Right lobe of liver (tissue), 6 donors: ENCODE measurements at regions not wholly inside any gene's neighbourhood (a gene's known extent, or its start where the extent isn't known, plus 50 kb on each side); places are given as distances from the start of the nearest gene placed in this dataset.

Source experiments
- ATAC-seq, 4 donors: fragments of 200-7000 bp; cut with Tn5 transposase; one replicate each; pipeline ENCODE4 v1.9.1; 2020; ENCODE audit warnings: mild to moderate bottlenecking in 4 of 4, moderate library complexity in 4 of 4
- DNase-seq, 3 donors: peaks; one replicate each; pipeline ENCODE4 v3.0.0-alpha.2; 2020
- H3K27ac ChIP-seq, 3 donors: fragments of 200-600 bp; one replicate each; pipeline ENCODE4 v1.8.0; 2022
- H3K27me3 ChIP-seq, 2 donors: fragments of 200-600 bp; one replicate each; pipeline ENCODE4 v1.8.0; 2022
- H3K36me3 ChIP-seq, 4 donors: fragments of 200-600 bp; sonication (generic) in 1 of 4; one replicate each; pipeline versions ENCODE4 v1.5.1 to v1.8.0; 2017 to 2022; ENCODE audit warnings: control low read depth in 1 of 4
- H3K4me1 ChIP-seq, 4 donors: fragments of 200-600 bp; sonication (generic) in 1 of 4; one replicate each; pipeline versions ENCODE4 v1.5.1 to v1.8.0; 2017 to 2022; ENCODE audit warnings: control low read depth in 1 of 4
- H3K4me3 ChIP-seq, 3 donors: fragments of 200-600 bp; one replicate each; pipeline ENCODE4 v1.8.0; 2022
- H3K9me3 ChIP-seq, 4 donors: fragments of 200-600 bp; sonication (generic) in 1 of 4; one replicate each; pipeline versions ENCODE4 v1.5.1 to v1.8.0; 2017 to 2022; ENCODE audit warnings: control low read depth in 1 of 4
- POLR2A ChIP-seq: fragments of 450-650 bp; IDR thresholded peaks from one replicate; pipeline ENCODE4 v1.6.1; 2017; ENCODE audit warnings: antibody characterized with exemption, mild to moderate bottlenecking
- WGBS: methylation state at CpG from one replicate; pipeline ENCODE4 v1.1.6; 2018; ENCODE audit warnings: low coverage, low lambda C conversion rate; ENCODE audit not compliant: insufficient coverage; ENCODE audit errors: missing lambda C conversion rate; 5-methylcytosine and 5-hydroxymethylcytosine counted together
- intact Hi-C, 2 donors: fragments of 100-400 bp; cut with DNase I; formaldehyde crosslinking; loops; one replicate each; pipeline versions ENCODE4 v1.11.2 to v1.14.1; 2022
- TF ChIP-seq, protein P1 (sequence below), 4 donors: fragments of 200-600 bp in 3 of 4; fragments of 450-650 bp in 1 of 4; IDR thresholded peaks; one replicate each; pipeline versions ENCODE4 v1.5.1 to v1.8.0; 2016 to 2022; ENCODE audit warnings: antibody characterized with exemption in 4 of 4, mild to moderate bottlenecking in 2 of 4
- donor health status: DM: no; HTN: yes; CAD: no.
- donor health status: DM: no; HTN: no; CAD: no.
- donor health status: DM: no; HTN: no; CAD: no.
- donor health status: DM: no; HTN: yes; CAD: no.
- donor health status: DM: no; HTN: yes; CAD: no.

DNA sequence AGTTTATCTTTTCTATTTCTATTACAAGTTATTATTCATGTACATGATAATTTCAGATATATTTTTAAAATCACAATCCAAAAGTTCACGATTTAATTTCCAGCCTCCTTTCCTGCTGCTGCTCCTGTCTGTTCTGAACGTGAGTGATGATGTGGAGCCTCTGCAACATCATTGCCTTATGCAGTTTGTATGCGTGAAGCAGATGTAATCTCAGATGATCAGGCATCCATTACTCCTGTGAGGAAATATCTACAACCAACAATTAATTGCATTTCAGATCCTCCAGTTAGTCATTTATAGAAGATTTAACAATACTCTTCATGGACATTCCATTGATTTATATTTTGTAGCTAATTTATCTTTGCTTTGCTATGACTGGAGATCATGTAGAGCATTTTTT lies 668.7 kb upstream of the EPHA5 start:
- WGBS = 63% methylated on average over 3 of the region's 3 CpGs
- no peak overlapping the region for H3K4me3 ChIP-seq
- TF ChIP-seq POLR2A = no peak
- TF ChIP-seq, protein P1, sequence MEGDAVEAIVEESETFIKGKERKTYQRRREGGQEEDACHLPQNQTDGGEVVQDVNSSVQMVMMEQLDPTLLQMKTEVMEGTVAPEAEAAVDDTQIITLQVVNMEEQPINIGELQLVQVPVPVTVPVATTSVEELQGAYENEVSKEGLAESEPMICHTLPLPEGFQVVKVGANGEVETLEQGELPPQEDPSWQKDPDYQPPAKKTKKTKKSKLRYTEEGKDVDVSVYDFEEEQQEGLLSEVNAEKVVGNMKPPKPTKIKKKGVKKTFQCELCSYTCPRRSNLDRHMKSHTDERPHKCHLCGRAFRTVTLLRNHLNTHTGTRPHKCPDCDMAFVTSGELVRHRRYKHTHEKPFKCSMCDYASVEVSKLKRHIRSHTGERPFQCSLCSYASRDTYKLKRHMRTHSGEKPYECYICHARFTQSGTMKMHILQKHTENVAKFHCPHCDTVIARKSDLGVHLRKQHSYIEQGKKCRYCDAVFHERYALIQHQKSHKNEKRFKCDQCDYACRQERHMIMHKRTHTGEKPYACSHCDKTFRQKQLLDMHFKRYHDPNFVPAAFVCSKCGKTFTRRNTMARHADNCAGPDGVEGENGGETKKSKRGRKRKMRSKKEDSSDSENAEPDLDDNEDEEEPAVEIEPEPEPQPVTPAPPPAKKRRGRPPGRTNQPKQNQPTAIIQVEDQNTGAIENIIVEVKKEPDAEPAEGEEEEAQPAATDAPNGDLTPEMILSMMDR (IDR thresholded peaks at IDR 0.05) = no peak
- H3K27ac ChIP-seq = no peak overlapping the region
- no peaks in the 10 kb centered on the region for H3K27me3 ChIP-seq
- H3K36me3 ChIP-seq = peaks cover 0 to 1% (median 0%) of the 10 kb centered on the region in 4 donors
- H3K4me1 ChIP-seq = no peaks in the 10 kb centered on the region
- intact Hi-C loops = no loop called here
- ATAC-seq (no peak), DNase-seq (no peak)
- no peaks in the 10 kb centered on the region for H3K9me3 ChIP-seq

DNA sequence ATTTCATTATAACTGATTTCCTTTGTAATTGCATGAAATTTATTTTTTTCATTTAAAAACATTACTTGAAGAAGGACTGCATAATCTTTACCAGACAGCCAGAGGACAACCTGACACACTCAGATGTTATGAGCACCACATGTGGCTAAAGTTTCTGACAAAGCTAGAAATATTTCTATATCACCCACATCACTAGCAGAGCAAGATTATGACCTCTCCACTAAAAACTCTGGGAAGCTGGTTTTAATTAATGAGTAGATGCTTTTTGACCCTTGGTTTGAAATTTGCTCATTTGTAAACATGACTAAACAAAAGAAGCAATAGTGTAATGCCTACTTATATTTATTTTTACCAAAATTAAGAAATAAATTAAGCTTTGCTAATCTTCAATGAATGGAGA lies 661.5 kb upstream of the EPHA5 start:
- no peaks in the 10 kb centered on the region for H3K27me3 ChIP-seq
- no peaks in the 10 kb centered on the region for H3K9me3 ChIP-seq
- ATAC-seq = no peak
- intact Hi-C loops = no loop called here
- DNase-seq = no peak
- no peaks in the 10 kb centered on the region for H3K4me1 ChIP-seq
- H3K36me3 ChIP-seq = no peaks in the 10 kb centered on the region
- no peak for TF ChIP-seq POLR2A
- TF ChIP-seq, protein P1 (IDR thresholded peaks at IDR 0.05) = no peak
- no peak overlapping the region for H3K27ac ChIP-seq
- H3K4me3 ChIP-seq = no peak overlapping the region

DNA sequence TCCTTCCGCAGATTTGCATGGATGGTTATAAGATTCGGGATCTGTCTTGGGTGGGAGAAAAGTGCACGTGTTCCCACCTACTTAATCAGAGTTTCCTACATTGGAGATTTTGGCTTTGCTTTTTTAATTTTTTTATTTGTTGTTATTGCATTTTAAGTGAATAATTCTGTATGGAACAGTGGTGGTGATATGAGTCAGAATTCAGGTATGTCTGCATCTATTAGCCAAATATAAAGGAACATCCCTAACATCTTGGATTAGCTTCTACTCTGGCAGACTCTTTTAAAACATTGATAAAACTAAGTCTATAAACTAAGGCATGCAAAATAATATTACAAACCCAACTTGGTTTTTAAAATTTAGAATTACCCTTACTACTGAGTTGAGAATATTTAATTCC lies 659.8 kb upstream of the EPHA5 start:
- Histone ChIP-seq H3K4me3 (no peak overlapping the region), H3K27me3 (no peaks in the 10 kb centered on the region), H3K36me3 (no peaks in the 10 kb centered on the region), H3K9me3 (no peaks in the 10 kb centered on the region), H3K27ac (no peak overlapping the region), H3K4me1 (no peaks in the 10 kb centered on the region)
- 45% methylated on average over 3 of the region's 3 CpGs for WGBS
- no peak for ATAC-seq
- intact Hi-C loops = no loop called here
- DNase-seq = no peak
- TF ChIP-seq, protein P1 (IDR thresholded peaks at IDR 0.05) = no peak
- TF ChIP-seq POLR2A = no peak

DNA sequence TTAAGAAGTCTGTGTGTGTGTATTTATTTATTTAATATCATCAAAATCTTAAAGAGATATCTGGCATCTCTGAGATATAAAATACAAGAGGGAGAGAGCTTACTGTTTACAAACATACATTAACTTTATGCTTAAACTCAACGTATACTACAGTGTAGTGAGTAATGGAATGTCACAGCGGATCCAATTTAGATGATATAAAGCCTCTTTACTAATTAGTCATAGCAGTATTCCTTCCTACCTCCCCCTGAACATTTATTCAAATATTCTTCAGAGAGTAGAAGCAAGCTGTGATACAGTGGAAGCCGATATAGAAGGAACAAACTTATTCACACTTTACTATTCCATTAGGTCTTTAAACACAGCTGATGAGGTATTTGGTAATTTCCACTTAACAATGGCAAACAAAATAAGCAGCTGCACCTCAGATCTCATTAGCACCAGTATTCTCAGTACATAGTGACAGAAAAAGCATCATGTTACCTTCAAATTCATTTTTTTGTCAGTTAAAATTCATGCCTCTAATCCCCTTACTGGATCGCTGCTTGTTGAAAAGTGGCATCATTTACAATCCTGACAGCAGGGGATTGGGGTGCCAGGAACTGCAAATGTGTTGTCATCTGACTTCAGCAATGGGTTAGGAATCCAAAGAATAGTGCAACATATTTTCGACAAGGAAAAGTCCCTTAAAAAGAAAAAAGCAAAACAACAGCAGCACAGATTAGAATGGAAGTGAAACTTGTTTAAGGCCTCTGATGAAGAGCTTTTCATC lies 658.7 kb upstream of the EPHA5 start:
- Histone ChIP-seq H3K27ac (no peak overlapping the region), H3K9me3 (no peaks in the 10 kb centered on the region), H3K4me3 (no peak overlapping the region), H3K36me3 (no peaks in the 10 kb centered on the region), H3K27me3 (no peaks in the 10 kb centered on the region), H3K4me1 (no peaks in the 10 kb centered on the region)
- 43% methylated on average over 5 of the region's 5 CpGs for WGBS
- no peak for DNase-seq
- no peak for ATAC-seq
- intact Hi-C loops = no loop called here
- no peak for TF ChIP-seq POLR2A
- TF ChIP-seq, protein P1 (IDR thresholded peaks at IDR 0.05) = no peak
